KMS-11 (cell line): ENCODE measurements at regions not wholly inside any gene's neighbourhood (a gene's known extent, or its start where the extent isn't known, plus 50 kb on each side); places are given as distances from the start of the nearest gene placed in this dataset.

Experiments used
- H2AFZ ChIP-seq: fragments of 200-600 bp; sonication (generic); 2 replicates; pipeline ENCODE4 v1.6.1; 2016; ENCODE audit warnings: antibody characterized with exemption, mixed run types, low read depth
- H3K27ac ChIP-seq: fragments of 200-600 bp; sonication (generic); 2 replicates; pipeline ENCODE4 v1.6.1; 2016; ENCODE audit warnings: mild to moderate bottlenecking, mixed run types
- H3K27me3 ChIP-seq: fragments of 200-600 bp; sonication (generic); 2 replicates; pipeline ENCODE4 v1.6.1; 2017; ENCODE audit warnings: mild to moderate bottlenecking, low read depth, mixed run types, moderate library complexity; ENCODE audit not compliant: insufficient read depth
- H3K36me3 ChIP-seq: fragments of 200-600 bp; sonication (generic); 2 replicates; pipeline ENCODE4 v1.6.1; 2017; ENCODE audit warnings: mild to moderate bottlenecking, mixed run types; ENCODE audit not compliant: insufficient read depth
- H3K4me1 ChIP-seq: fragments of 200-600 bp; sonication (generic); 2 replicates; pipeline ENCODE4 v1.6.1; 2016; ENCODE audit warnings: mild to moderate bottlenecking, low read depth, mixed run types; ENCODE audit not compliant: poor library complexity, severe bottlenecking
- H3K4me2 ChIP-seq: fragments of 200-600 bp; sonication (generic); 2 replicates; pipeline ENCODE4 v1.7.0; 2016; ENCODE audit warnings: mild to moderate bottlenecking, mixed run types
- H3K4me3 ChIP-seq: fragments of 200-600 bp; sonication (generic); IDR thresholded peaks from 2 replicates; pipeline ENCODE4 v1.6.1; 2017; ENCODE audit warnings: low read depth, low read length, mixed read lengths; ENCODE audit not compliant: insufficient read depth
- H3K79me2 ChIP-seq: fragments of 200-600 bp; sonication (generic); 2 replicates; pipeline ENCODE4 v1.6.1; 2016; ENCODE audit warnings: low read depth, mixed run types; ENCODE audit not compliant: insufficient read depth
- H3K9ac ChIP-seq: fragments of 200-600 bp; sonication (generic); 2 replicates; pipeline ENCODE4 v1.6.1; 2016; ENCODE audit warnings: mild to moderate bottlenecking, mixed run types
- H4K20me1 ChIP-seq: fragments of 200-600 bp; sonication (generic); 2 replicates; pipeline ENCODE4 v1.6.1; 2016; ENCODE audit warnings: mild to moderate bottlenecking, mixed run types; ENCODE audit not compliant: insufficient read depth
- TF ChIP-seq, protein P1 (sequence below): fragments of 200-600 bp; sonication (generic); conservative IDR thresholded peaks from 2 replicates; pipeline ENCODE4 v1.6.1; 2017; ENCODE audit warnings: low read depth, mild to moderate bottlenecking, antibody characterized with exemption, low read length, moderate library complexity, mixed read lengths

DNA sequence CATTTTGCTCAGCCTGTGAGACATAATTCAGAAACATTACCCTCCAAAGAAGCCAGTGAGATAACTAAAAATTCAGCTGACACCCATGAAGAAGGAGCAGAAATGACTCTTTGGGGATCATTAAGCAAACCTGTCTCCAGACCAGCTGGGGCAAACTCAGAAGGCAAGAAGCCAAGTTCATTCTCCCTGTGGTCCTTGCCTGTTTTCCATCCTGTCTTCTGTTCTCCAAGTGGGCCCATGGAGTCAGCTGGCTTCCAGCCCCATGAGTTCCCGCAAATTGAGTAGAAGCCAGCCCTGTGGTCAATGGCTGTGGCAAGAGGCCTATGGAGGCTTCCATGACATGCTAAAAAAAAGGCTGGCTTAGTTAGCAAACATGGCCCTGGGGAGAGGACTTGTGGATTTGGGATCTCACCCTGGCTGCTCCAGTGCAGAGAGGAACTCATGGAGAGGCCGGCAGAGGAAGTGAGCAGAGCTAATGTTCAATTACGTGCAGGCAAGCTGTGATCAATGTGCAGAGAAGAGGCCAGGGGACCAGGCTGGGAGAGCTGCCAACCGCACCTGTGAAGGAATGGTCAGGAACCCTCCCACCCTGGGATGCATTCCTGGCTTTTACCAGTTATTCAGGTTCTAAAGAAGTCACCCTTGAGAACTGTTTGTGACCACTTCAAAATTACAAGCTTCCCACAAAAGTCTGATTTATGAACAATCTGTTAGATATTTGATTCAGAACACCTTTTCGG lies 229.1 kb downstream of the TSHZ3 start:
- Histone ChIP-seq H3K4me3 (no peak overlapping the region), H3K4me1 (no peaks in the 10 kb centered on the region), H3K27me3 (no peaks in the 10 kb centered on the region), H3K36me3 (no peaks in the 10 kb centered on the region), H3K9ac (no peak overlapping the region), H2AFZ (no peak overlapping the region), H3K79me2 (no peaks in the 10 kb centered on the region), H3K27ac (no peak overlapping the region), H3K4me2 (no peak overlapping the region), H4K20me1 (no peaks in the 10 kb centered on the region)
- TF ChIP-seq, protein P1, sequence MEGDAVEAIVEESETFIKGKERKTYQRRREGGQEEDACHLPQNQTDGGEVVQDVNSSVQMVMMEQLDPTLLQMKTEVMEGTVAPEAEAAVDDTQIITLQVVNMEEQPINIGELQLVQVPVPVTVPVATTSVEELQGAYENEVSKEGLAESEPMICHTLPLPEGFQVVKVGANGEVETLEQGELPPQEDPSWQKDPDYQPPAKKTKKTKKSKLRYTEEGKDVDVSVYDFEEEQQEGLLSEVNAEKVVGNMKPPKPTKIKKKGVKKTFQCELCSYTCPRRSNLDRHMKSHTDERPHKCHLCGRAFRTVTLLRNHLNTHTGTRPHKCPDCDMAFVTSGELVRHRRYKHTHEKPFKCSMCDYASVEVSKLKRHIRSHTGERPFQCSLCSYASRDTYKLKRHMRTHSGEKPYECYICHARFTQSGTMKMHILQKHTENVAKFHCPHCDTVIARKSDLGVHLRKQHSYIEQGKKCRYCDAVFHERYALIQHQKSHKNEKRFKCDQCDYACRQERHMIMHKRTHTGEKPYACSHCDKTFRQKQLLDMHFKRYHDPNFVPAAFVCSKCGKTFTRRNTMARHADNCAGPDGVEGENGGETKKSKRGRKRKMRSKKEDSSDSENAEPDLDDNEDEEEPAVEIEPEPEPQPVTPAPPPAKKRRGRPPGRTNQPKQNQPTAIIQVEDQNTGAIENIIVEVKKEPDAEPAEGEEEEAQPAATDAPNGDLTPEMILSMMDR: no peak

DNA sequence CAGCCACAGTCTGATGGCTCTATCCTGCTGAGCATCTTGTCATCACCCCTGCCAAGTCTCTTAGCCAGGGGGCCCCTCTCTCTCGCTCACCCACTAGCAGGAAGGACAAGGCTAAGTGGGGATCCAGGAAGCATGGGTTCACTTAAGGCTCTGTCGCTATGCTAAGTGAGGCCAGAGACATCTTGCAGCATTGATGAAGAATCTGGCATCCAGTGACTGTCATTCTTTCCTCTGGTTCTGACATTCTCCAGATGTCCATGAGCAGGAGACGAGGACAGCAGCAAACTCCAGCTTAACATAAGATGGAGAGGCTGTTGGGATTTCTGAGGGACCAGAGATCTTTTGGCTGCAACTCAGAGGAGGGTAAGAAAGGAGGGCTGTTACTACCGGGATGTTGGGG lies 230.2 kb downstream of the TSHZ3 start:
- Histone ChIP-seq H3K36me3 (no peaks in the 10 kb centered on the region), H4K20me1 (no peaks in the 10 kb centered on the region), H3K27ac (no peak overlapping the region), H3K27me3 (no peaks in the 10 kb centered on the region), H2AFZ (no peak overlapping the region), H3K79me2 (no peaks in the 10 kb centered on the region), H3K4me1 (no peaks in the 10 kb centered on the region), H3K4me2 (no peak overlapping the region), H3K4me3 (no peak overlapping the region), H3K9ac (no peak overlapping the region)
- TF ChIP-seq, protein P1: no peak

GRCh38 chr19:31118287-31118955 lies 230.8 kb downstream of the TSHZ3 start:
- Histone ChIP-seq H2AFZ (no peak overlapping the region), H3K4me3 (no peak overlapping the region), H3K79me2 (no peaks in the 10 kb centered on the region), H3K36me3 (no peaks in the 10 kb centered on the region), H3K27ac (no peak overlapping the region), H3K27me3 (no peaks in the 10 kb centered on the region), H4K20me1 (no peaks in the 10 kb centered on the region), H3K9ac (no peak overlapping the region), H3K4me1 (no peaks in the 10 kb centered on the region), H3K4me2 (no peak overlapping the region)
- TF ChIP-seq, protein P1: no peak

GRCh38 chr19:31114585-31114984 lies 234.7 kb downstream of the TSHZ3 start:
- Histone ChIP-seq H3K79me2 (no peaks in the 10 kb centered on the region), H2AFZ (no peak overlapping the region), H3K36me3 (no peaks in the 10 kb centered on the region), H3K9ac (no peak overlapping the region), H3K27ac (no peak overlapping the region), H3K4me3 (no peak overlapping the region), H3K4me1 (no peaks in the 10 kb centered on the region), H3K27me3 (no peaks in the 10 kb centered on the region), H4K20me1 (no peaks in the 10 kb centered on the region), H3K4me2 (no peak overlapping the region)
- TF ChIP-seq, protein P1: no peak
